K562 (cell line): ENCODE measurements at regions not wholly inside any gene's neighbourhood (a gene's known extent, or its start where the extent isn't known, plus 50 kb on each side); places are given as distances from the start of the nearest gene placed in this dataset.

Experiments used
- ATAC-seq: fragments of 200-7000 bp; cut with Tn5 transposase; 3 replicates; pipeline ENCODE4 v1.9.1; 2020; ENCODE audit warnings: moderate library complexity
- BruUV-seq: library from RNA; stranded (reverse); fragments of 400-500 nt; replicated peaks from 2 replicates; lab custom pipeline; 2021; lab: Mats Ljungman, UMichigan
- CTCF ChIA-PET: fragments of 300-600 bp; formaldehyde crosslinking; extraction: SDS; loops from one replicate; lab custom pipeline; 2021; ENCODE audit warnings: low intra/inter-chr PET ratio; lab: Yijun Ruan, JAX
- POLR2A ChIA-PET: fragments of 300-600, 350-650 bp; sonication (Branson Sonifier 250); formaldehyde crosslinking; extraction: SDS; loops from one replicate; lab custom pipeline; 2021; ENCODE audit warnings: antibody characterized with exemption, inconsistent platforms; lab: Yijun Ruan, JAX
- DNase-seq, 4 experiments: peaks; one replicate each; pipeline versions ENCODE4 v3.0.0 to v3.0.0-alpha.2; 2011 to 2018; ENCODE audit warnings: low spot score in 3 of 4, mixed read lengths in 3 of 4; ENCODE audit errors: extremely low read depth in 1 of 4
- FAIRE-seq: peaks from 2 replicates; lab custom pipeline; 2011; peaks lifted over from hg19 to GRCh38; lab: Jason Lieb, UNC
- H2AFZ ChIP-seq: 2 replicates; pipeline ENCODE4 v1.6.0; 2011; ENCODE audit warnings: low read depth, low read length, control low read depth, inconsistent platforms
- H3K27ac ChIP-seq: fragments of 200-600 bp; 3 replicates; pipeline ENCODE4 v1.8.0; 2011; ENCODE audit warnings: low read depth, mild to moderate bottlenecking, control low read depth, inconsistent platforms, low read length, moderate library complexity, mixed read lengths; ENCODE audit errors: extremely low read depth
- H3K27me3 ChIP-seq, 2 experiments: fragments of 300-600 bp in 1 of 2; 2 replicates in 1 of 2; 3 replicates in 1 of 2; pipeline versions ENCODE4 v1.6.0 to v1.8.0; 2011; ENCODE audit warnings: inconsistent platforms in 2 of 2, low read length in 2 of 2, mild to moderate bottlenecking in 1 of 2, mixed read lengths in 1 of 2, moderate library complexity in 1 of 2; ENCODE audit not compliant: control insufficient read depth in 2 of 2, insufficient read depth in 2 of 2
- H3K36me3 ChIP-seq: fragments of 300-600 bp; 3 replicates; pipeline ENCODE4 v1.8.0; 2011; ENCODE audit warnings: mild to moderate bottlenecking, low read length, inconsistent platforms; ENCODE audit not compliant: control insufficient read depth, insufficient read depth
- H3K4me1 ChIP-seq, 2 experiments: fragments of 200-600 bp in 1 of 2; replicated peaks in 1 of 2; 2 replicates in 1 of 2; 3 replicates in 1 of 2; pipeline versions ENCODE4 v1.5.1 to v1.8.0; 2011; ENCODE audit warnings: inconsistent platforms in 2 of 2, low read length in 2 of 2, mild to moderate bottlenecking in 1 of 2, mixed read lengths in 1 of 2, moderate library complexity in 1 of 2; ENCODE audit not compliant: control insufficient read depth in 2 of 2, insufficient read depth in 2 of 2
- H3K4me2 ChIP-seq: 2 replicates; pipeline ENCODE4 v1.6.1; 2011; ENCODE audit warnings: low read length, control low read depth, inconsistent platforms, mixed read lengths; ENCODE audit not compliant: insufficient read depth
- H3K4me3 ChIP-seq: fragments of 200-600 bp; sonication (generic), shearing (Covaris generic); 2 replicates; pipeline ENCODE4 v1.5.1; 2016; ENCODE audit warnings: control low read depth, inconsistent platforms
- H3K79me2 ChIP-seq: fragments of 200-600 bp; 3 replicates; pipeline ENCODE4 v1.8.0; 2011; ENCODE audit warnings: low read length, inconsistent platforms; ENCODE audit not compliant: control insufficient read depth, insufficient read depth
- H3K9ac ChIP-seq, 2 experiments: 2 replicates each; pipeline versions ENCODE4 v1.6.0 to v1.6.1; 2011; ENCODE audit warnings: low read depth in 2 of 2, low read length in 2 of 2, control low read depth in 1 of 2, inconsistent platforms in 1 of 2, mild to moderate bottlenecking in 1 of 2, mixed read lengths in 1 of 2; ENCODE audit not compliant: insufficient read depth in 1 of 2
- H3K9me1 ChIP-seq: one replicate; pipeline ENCODE4 v1.6.0; 2011; ENCODE audit warnings: inconsistent platforms, mild to moderate bottlenecking, low read length, moderate library complexity; ENCODE audit not compliant: control insufficient read depth, insufficient read depth
- H3K9me3 ChIP-seq: replicated peaks from 2 replicates; pipeline ENCODE4 v1.5.1; 2011; ENCODE audit warnings: low read depth, low read length, inconsistent platforms; ENCODE audit not compliant: control insufficient read depth, insufficient read depth
- H4K20me1 ChIP-seq: replicated peaks from 2 replicates; pipeline ENCODE4 v1.6.1; 2011; ENCODE audit warnings: low read length, inconsistent platforms, mixed read lengths; ENCODE audit not compliant: control insufficient read depth, insufficient read depth
- BACH1 ChIP-seq: fragments of 200-800 bp; sonication (Bioruptor generic); IDR thresholded peaks from 2 replicates; pipeline ENCODE4 v1.6.1; 2016; ENCODE audit warnings: missing genetic modification characterization, missing compliant biosample characterization
- C11orf30 ChIP-seq: fragments of 450-650 bp; IDR thresholded peaks from 2 replicates; pipeline ENCODE4 v1.6.1; 2016; ENCODE audit warnings: low read depth, mild to moderate bottlenecking
- E2F4 ChIP-seq: sonication (generic); formaldehyde crosslinking; IDR thresholded peaks from 2 replicates; pipeline ENCODE4 v1.8.0; 2022; ENCODE audit warnings: mild to moderate bottlenecking, low read depth, missing genetic modification reagents
- ELF1 ChIP-seq: fragments of 200-800 bp; sonication (Bioruptor generic); IDR thresholded peaks from 2 replicates; pipeline ENCODE4 v1.6.1; 2016; ENCODE audit warnings: missing genetic modification characterization, missing compliant biosample characterization
- ESRRB ChIP-seq: fragments of 250-450 bp; sonication (Bioruptor Pico); IDR thresholded peaks from 2 replicates; pipeline ENCODE4 v1.5.0; 2020; ENCODE audit warnings: mild to moderate bottlenecking, moderate library complexity, borderline replicate concordance
- HEY1 ChIP-seq: fragments of 250-450 bp; sonication (Bioruptor Pico); IDR thresholded peaks from 2 replicates; pipeline ENCODE4 v1.5.0; 2020; ENCODE audit warnings: mild to moderate bottlenecking, moderate library complexity, borderline replicate concordance
- SIX5 ChIP-seq, 2 experiments: IDR thresholded peaks; 2 replicates each; pipeline ENCODE4 v1.6.1; 2011; ENCODE audit warnings: low read length in 2 of 2, borderline replicate concordance in 1 of 2, low read depth in 1 of 2, mild to moderate bottlenecking in 1 of 2, moderate library complexity in 1 of 2; ENCODE audit not compliant: insufficient read depth in 1 of 2
- SRSF7 ChIP-seq: fragments of 200-400 bp; formaldehyde crosslinking; optimal IDR thresholded peaks from 2 replicates; pipeline ENCODE3; 2017; ENCODE audit warnings: mild to moderate bottlenecking, low read depth, low read length
- TCF15 ChIP-seq: fragments of 250-450 bp; sonication (Bioruptor Pico); IDR thresholded peaks from 2 replicates; pipeline ENCODE4 v1.8.0; 2022; ENCODE audit warnings: moderate library complexity, mild to moderate bottlenecking, inconsistent platforms
- TFE3 ChIP-seq: fragments of 450-650 bp; formaldehyde crosslinking; IDR thresholded peaks from 2 replicates; pipeline ENCODE4 v1.4.0; 2020; ENCODE audit warnings: mild to moderate bottlenecking, mixed read lengths
- U2AF1 ChIP-seq: fragments of 200-400 bp; formaldehyde crosslinking; optimal IDR thresholded peaks from 2 replicates; pipeline ENCODE3; 2017; ENCODE audit warnings: mild to moderate bottlenecking, low read depth, low read length, moderate library complexity
- ZKSCAN1 ChIP-seq: fragments of 150-350 bp; IDR thresholded peaks from 2 replicates; pipeline ENCODE4 v1.6.1; 2016; ENCODE audit warnings: low read depth, low read length
- ZNF146 ChIP-seq: IDR thresholded peaks from one replicate; pipeline ENCODE4 v1.6.1; 2018; ENCODE audit warnings: missing compliant biosample characterization; ENCODE audit not compliant: unreplicated experiment
- ZNF24 ChIP-seq: fragments of 450-650 bp; IDR thresholded peaks from 2 replicates; pipeline ENCODE4 v1.6.1; 2016
- ZNF57 ChIP-seq: fragments of 450-650 bp; formaldehyde crosslinking; IDR thresholded peaks from 2 replicates; pipeline ENCODE4 v1.4.0; 2020; ENCODE audit warnings: mild to moderate bottlenecking, moderate library complexity
- ZNF780A ChIP-seq: fragments of 250-450 bp; sonication (Bioruptor Pico); IDR thresholded peaks from 2 replicates; pipeline ENCODE4 v1.5.0; 2021; ENCODE audit warnings: mild to moderate bottlenecking
- in situ Hi-C: fragments of 300-500 bp; cut with MboI; formaldehyde crosslinking; loops from 4 replicates; pipeline ENCODE4 v1.15.0; 2018; ENCODE audit warnings: inconsistent platforms, mixed read lengths
- intact Hi-C: fragments of 100-400 bp; cut with micrococcal nuclease; formaldehyde crosslinking; loops from 2 replicates; pipeline ENCODE4 v1.14.2; 2022

GRCh38 chr10:105993609-105994008 is 1170.9 kb downstream of the SORCS1 start (continued):
- no peak for TF ChIP-seq ZNF780A (CRISPR knock-in tag)

- ChIA-PET CTCF (no interaction called here), POLR2A (no interaction called here)
- DNase-seq, result no peak
- H3K4me3 ChIP-seq, result no peak overlapping the region
- H3K79me2 ChIP-seq, result no peaks in the 10 kb centered on the region
- FAIRE-seq, result no peak
- TF ChIP-seq BACH1 (tag) (no peak), HEY1 (CRISPR knock-in tag) (no peak), ESRRB (CRISPR knock-in tag) (no peak), ZNF57 (no peak), SIX5 (IDR thresholded peaks at IDR 0.05; ENCODE audit: borderline replicate concordance in 1 of 2, insufficient read depth in 1 of 2, low read depth in 1 of 2, low read length in 2 of 2) (no peak), C11orf30 (no peak), ZNF146 (CRISPR knock-in tag) (no peak), ZKSCAN1 (no peak), ELF1 (tag) (no peak), TCF15 (no peak), U2AF1 (no peak), SRSF7 (no peak), ZNF24 (no peak), TFE3 (no peak), E2F4 (CRISPR knock-in tag) (no peak)
- H3K4me1 ChIP-seq, result no peaks in the 10 kb centered on the region
- no peak overlapping the region for H3K4me2 ChIP-seq
- intact Hi-C loops, result no loop called here
- ATAC-seq, result no peak
- H3K27me3 ChIP-seq, result no peaks in the 10 kb centered on the region
- H4K20me1 ChIP-seq, result no peaks in the 10 kb centered on the region
- H3K9me3 ChIP-seq, result no peaks in the 10 kb centered on the region
- in situ Hi-C loops, result no loop called here
- H3K36me3 ChIP-seq, result no peaks in the 10 kb centered on the region
- H3K9ac ChIP-seq, result no peak overlapping the region
- BruUV-seq, result no TSS peak
- H2AFZ ChIP-seq, result no peak overlapping the region
- H3K9me1 ChIP-seq, result no peaks in the 10 kb centered on the region
- no peak overlapping the region for H3K27ac ChIP-seq
Measured at GRCh38 chr10:105992928-105993327, 1171.6 kb downstream of the SORCS1 start.
